Thyroid gland (tissue), 4 donors: ENCODE measurements at regions not wholly inside any gene's neighbourhood (a gene's known extent, or its start where the extent isn't known, plus 50 kb on each side); places are given as distances from the start of the nearest gene placed in this dataset.

Experiments used
- POLR2A ChIP-seq, 2 donors: fragments of 450-650 bp; IDR thresholded peaks; one replicate each; pipeline ENCODE4 v1.6.1; 2017; ENCODE audit warnings: antibody characterized with exemption in 2 of 2, mild to moderate bottlenecking in 2 of 2, moderate library complexity in 1 of 2
- TF ChIP-seq, protein P1 (sequence below), 6 experiments: fragments of 200-600 bp in 3 of 6; fragments of 450-650 bp in 3 of 6; sonication (generic) in 3 of 6; IDR thresholded peaks; one replicate each; pipeline ENCODE4 v1.5.1; 2016 to 2019; ENCODE audit warnings: antibody characterized with exemption in 6 of 6, mild to moderate bottlenecking in 2 of 6, inconsistent platforms in 1 of 6, moderate library complexity in 1 of 6

- TF ChIP-seq, protein P1, sequence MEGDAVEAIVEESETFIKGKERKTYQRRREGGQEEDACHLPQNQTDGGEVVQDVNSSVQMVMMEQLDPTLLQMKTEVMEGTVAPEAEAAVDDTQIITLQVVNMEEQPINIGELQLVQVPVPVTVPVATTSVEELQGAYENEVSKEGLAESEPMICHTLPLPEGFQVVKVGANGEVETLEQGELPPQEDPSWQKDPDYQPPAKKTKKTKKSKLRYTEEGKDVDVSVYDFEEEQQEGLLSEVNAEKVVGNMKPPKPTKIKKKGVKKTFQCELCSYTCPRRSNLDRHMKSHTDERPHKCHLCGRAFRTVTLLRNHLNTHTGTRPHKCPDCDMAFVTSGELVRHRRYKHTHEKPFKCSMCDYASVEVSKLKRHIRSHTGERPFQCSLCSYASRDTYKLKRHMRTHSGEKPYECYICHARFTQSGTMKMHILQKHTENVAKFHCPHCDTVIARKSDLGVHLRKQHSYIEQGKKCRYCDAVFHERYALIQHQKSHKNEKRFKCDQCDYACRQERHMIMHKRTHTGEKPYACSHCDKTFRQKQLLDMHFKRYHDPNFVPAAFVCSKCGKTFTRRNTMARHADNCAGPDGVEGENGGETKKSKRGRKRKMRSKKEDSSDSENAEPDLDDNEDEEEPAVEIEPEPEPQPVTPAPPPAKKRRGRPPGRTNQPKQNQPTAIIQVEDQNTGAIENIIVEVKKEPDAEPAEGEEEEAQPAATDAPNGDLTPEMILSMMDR (IDR thresholded peaks at IDR 0.05), result no peak
- TF ChIP-seq POLR2A (IDR thresholded peaks at IDR 0.05), result no peak
Measured at GRCh38 chr17:22138861-22139469, 446.6 kb downstream of the KCNJ18 start.
